AG08396 (cell line): ENCODE measurements at regions not wholly inside any gene's neighbourhood (a gene's known extent, or its start where the extent isn't known, plus 50 kb on each side); places are given as distances from the start of the nearest gene placed in this dataset.
"Not testable (repeated sequence)": the region's sequence is repeated elsewhere in the genome, so short reads cannot be mapped to it uniquely, and the experiment has no call there.

Experiments used
- DNase-seq: peaks from one replicate; pipeline ENCODE4 v3.0.0; 2012; ENCODE audit warnings: low spot score, mixed read lengths

- no peak for DNase-seq
Measured at GRCh38 chr1:234918181-234918841, 210.3 kb downstream of the TOMM20 start.

DNA sequence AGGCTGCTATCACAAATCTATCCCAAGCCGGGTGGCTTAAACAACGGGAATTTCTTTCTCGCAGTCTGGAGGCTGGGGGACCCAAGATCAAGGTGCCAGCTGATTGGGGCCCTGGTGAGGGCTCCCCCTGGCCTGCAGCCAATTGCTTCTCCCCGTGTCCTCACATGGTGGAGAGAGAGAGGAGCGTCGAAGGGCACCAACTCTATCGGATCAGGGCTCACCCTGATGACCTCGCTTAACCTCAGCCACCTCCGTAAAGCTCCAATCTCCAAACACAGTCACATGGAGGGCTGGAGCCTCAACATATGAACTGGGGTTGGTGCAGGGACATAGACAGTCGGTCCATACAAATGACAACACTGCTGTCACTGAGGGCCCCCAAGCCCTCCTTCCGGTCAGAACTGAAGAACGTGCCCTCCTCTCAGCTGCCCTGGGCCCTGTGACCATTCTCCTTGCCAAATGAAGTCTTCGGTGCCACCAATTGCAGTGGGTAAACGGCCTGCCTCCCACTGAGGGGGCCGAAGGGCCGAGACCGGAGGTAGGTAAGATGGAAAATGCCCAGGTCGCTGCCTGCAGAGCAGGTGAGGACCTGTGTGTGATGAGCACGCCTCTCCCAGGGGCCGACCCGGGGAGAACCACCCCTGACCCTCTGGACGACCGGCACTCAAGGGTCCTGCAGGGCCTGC lies 211.0 kb downstream of the TOMM20 start:
- no peak for DNase-seq

- DNase-seq: no peak
Measured at GRCh38 chr1:234916840-234917239, 211.8 kb downstream of the TOMM20 start.

- no peak for DNase-seq
Measured at GRCh38 chr1:234915924-234916675, 212.5 kb downstream of the TOMM20 start.

DNA sequence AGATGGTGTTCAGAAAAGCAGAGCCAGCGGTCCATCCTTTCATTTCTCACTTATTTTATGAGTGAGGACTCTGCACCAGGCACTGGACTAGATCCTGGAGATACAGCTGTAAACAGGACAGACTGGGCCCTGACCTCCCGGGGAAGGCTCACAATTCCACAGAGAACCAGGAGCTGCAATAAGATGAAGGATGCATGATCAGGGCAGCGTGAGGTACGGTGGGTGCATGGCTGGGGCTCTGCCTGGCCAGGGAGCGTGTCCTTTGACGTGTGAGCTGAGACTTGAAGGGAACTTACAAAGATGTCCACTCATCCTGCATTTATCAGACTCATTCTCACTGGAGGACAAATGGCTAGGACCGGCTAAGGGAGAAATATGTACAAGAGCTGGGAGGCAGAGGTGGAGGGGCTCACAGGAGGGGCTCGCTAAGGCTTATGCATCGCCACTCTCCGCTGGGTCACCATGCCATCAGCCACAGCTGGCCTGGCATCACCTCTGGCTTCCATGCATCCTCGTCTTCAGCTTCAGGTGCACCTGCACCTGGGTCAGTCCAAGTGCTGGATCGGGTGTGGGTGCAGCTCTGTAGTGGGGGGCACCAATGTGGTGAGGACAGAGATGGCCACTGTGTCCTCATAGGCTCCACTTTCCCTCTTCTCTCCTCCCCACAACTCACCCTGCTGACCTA lies 213.9 kb downstream of the TOMM20 start:
- DNase-seq: no peak

DNA sequence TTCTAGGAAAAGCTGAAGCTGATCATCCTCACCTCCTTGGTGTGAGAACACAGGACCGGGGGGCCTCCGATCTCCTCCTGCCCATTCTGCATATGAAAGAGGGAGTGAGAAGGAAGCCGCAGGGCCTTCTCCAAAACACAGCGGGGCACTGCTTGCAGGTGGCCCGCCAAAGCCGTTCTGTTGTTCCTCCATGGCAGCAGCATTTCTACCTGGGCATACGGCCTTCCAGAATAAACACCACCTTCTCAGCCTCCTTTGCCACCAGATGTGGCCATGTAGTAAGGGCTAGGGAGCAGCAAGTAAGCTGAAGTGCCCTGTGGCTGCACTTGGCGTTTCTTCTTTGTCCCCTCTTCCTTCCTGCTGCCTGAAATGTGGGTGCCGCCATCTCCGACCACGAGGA lies 214.9 kb downstream of the TOMM20 start:
- DNase-seq: no peak

- no peak for DNase-seq
Measured at GRCh38 chr1:234913278-234913649, 215.4 kb downstream of the TOMM20 start.

- no peak for DNase-seq
Measured at GRCh38 chr1:234912548-234913277, 215.9 kb downstream of the TOMM20 start.

DNA sequence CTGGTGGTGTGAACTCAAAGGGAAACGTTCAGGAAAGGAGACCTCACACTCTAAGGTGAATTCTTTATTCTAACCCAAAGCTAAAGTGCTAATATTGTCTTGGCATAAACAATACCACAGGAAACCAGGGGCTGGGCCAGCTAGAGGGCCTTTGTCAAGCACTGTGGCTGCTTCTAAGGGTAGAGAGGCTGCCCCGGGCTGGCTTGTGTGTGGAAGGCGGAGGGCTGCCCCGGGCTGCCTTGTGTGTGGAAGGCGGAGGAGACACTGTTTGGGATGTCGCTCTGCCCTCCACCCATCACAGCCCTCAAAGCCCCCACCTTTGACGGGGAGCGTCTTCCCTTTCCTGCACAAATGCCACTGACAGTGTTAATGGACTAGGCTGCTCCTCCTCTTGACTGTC lies 216.8 kb downstream of the TOMM20 start:
- no peak for DNase-seq

- not testable (repeated sequence) for DNase-seq
Measured at GRCh38 chr1:234911136-234911535, 217.5 kb downstream of the TOMM20 start.

DNA sequence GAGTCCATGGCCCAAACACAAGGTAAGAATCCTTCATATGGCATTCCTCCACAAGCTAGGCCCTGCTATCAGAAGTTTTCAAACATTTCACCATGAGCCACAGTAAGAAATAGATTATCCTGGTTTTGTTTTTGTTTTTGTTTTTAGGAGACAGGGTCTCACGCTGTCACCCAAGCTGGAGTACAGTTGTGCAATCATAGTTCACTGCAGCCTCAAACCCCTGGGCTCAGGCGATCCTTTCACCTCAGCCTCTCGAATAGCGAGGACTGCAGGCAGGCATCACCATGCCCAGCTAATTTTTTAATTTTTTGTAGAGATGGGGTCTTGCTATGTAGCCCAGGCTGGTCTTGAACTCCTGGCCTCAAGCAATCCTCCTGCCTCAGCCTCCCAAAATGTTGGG lies 218.8 kb downstream of the TOMM20 start:
- no peak for DNase-seq

DNA sequence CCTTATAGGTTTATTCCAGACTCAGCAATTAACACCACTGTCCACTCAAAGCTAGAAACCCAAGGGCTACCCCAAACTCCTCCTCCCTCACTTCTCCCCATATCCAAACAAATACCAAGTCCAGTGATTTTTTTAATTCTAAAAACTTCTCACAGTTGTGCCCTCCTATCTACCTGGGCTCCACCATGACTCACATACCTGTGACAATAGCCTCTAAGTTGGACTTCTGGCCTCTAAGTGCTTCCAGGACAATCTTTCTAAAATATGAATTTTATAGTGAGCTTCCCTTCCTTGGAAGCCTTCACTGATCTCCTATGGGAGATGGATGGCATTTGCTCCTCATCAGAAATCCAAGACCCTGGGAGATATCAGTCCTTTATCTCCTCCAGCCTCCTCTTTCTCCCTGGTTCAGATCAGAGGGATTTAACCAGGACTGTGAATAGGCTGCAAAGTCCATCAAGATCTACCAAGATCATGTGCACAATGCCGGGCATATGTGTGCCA lies 219.3 kb downstream of the TOMM20 start:
- no peak for DNase-seq

DNA sequence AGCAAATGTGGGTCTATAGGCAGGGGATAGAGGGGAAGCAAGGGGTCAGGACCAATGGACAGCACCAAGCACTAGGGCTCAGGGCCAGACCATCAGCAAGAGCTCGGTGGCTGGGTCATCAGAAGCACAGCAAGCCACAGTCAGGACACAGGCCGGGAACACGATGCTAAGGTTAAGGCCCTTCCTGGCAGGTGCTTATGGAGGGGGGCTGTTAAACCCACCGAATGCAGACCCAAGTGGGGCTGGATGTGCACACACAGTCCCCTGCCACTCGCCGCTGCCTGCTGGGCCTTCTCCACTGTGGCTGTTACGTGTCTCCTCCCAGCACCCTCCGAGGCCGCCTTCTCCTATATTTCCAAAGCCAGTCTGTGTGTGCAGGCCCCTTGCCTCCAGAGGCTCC lies 220.1 kb downstream of the TOMM20 start:
- no peak for DNase-seq

- DNase-seq: peak; percentile 39
Measured at GRCh38 chr1:234907940-234908405, 220.7 kb downstream of the TOMM20 start.

- no peak for DNase-seq
Measured at GRCh38 chr1:234907208-234907939, 221.3 kb downstream of the TOMM20 start.

GRCh38 chr1:234906654-234907053 lies 222.0 kb downstream of the TOMM20 start:
- DNase-seq: no peak

DNA sequence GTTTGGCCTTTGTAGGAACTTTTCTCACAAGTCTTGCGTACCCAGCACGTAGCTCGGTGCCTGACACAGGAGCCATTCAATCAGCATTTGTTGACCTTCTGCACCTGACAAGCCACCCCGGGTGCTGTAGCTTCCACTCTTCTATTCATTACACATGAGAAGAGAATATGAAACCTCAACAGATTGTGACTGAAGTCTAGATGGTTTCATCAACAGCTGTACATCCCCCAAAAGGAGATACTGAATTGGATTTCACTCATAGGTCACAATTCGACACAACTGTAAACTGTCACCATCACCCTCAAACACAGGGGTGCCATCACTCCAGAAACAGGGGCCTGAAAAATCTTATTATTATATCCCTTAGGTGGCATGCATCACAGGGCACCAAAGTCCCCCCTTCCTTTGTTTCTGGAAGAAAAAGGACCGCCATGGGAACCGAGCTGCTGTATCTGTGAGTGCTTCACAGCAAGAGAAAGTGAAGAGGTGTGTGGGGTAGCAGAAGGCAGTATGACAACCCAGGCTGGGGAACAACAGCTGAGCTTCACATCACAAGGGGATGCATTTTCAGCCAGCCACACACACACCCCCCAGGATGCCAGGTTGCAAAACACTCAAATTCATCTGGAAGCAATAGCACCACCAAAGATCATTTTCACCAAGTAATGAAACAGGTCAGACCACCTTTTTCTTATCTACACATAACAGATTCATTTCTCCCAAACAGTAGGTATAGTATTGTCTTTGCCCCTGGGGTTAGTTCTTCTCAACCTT lies 225.7 kb downstream of the TOMM20 start:
- no peak for DNase-seq

DNA sequence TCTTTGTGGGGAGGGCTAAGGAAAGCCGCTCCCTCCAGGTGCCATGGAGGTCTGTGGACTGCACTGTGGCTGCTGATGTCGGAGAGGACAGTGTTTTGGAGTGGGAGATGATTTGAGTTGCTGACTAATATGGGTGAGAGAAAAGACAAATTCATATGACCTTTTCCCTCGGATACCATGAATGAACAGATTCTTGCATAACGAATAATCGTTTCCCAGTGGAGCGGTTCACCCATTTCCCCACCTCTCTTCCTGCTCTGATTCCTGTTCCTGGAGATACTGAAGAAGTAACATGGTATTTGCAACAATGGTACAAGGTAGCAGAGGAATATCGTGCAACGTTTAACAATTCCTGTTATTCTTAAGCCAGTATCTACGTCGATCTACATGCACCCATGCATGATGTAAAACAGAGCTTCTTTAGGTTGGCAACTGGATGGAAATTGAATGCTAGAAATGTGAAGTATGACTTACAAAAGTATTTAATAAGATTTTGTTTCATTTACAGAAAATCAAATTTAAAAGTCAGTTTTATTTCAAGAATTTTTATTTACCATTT lies 227.1 kb downstream of the TOMM20 start:
- no peak for DNase-seq

- DNase-seq: no peak
Measured at GRCh38 chr1:234900595-234900994, 228.0 kb downstream of the TOMM20 start.

GRCh38 chr1:234899730-234900072 lies 228.9 kb downstream of the TOMM20 start:
- DNase-seq: no peak
